Adrenal gland (tissue), 5 donors: ENCODE measurements at regions not wholly inside any gene's neighbourhood (a gene's known extent, or its start where the extent isn't known, plus 50 kb on each side); places are given as distances from the start of the nearest gene placed in this dataset.

Source experiments
- POLR2A ChIP-seq, 2 donors: fragments of 450-650 bp; IDR thresholded peaks; one replicate each; pipeline ENCODE4 v1.6.1; 2017; ENCODE audit warnings: antibody characterized with exemption in 2 of 2, mild to moderate bottlenecking in 2 of 2, moderate library complexity in 1 of 2
- TF ChIP-seq, protein P1 (sequence below), 6 experiments: fragments of 450-650 bp in 4 of 6; fragments of 200-600 bp in 2 of 6; sonication (generic) in 1 of 6; IDR thresholded peaks; 1 replicate in 5 of 6; 2 replicates in 1 of 6; pipeline versions ENCODE4 v1.5.1 to v1.8.0; 2016 to 2021; ENCODE audit warnings: antibody characterized with exemption in 6 of 6, mild to moderate bottlenecking in 2 of 6, moderate library complexity in 1 of 6
- donor health status: DM: no; HTN: no; CAD: no.

DNA sequence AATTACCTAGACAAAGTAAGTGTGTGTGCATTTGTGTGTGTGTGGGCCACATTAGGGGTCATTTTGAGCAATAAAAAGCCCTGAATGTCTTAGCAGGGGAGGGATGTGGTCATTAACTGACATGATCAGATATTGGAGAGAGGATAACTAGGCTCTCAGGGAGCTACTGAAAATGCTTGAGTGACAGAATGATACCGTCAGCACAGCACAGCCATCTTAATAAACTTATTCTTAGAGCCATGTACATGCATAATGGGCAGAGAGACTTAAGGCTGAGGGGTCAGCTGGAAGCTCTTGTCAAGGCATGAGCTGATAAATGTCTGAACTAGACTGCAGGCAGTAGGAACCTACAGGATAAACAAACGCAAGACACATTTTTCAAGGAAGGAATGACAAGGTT, 239.1 kb upstream of the NCAM1 start:
- TF ChIP-seq POLR2A (IDR thresholded peaks at IDR 0.05) = no peak
- TF ChIP-seq, protein P1, sequence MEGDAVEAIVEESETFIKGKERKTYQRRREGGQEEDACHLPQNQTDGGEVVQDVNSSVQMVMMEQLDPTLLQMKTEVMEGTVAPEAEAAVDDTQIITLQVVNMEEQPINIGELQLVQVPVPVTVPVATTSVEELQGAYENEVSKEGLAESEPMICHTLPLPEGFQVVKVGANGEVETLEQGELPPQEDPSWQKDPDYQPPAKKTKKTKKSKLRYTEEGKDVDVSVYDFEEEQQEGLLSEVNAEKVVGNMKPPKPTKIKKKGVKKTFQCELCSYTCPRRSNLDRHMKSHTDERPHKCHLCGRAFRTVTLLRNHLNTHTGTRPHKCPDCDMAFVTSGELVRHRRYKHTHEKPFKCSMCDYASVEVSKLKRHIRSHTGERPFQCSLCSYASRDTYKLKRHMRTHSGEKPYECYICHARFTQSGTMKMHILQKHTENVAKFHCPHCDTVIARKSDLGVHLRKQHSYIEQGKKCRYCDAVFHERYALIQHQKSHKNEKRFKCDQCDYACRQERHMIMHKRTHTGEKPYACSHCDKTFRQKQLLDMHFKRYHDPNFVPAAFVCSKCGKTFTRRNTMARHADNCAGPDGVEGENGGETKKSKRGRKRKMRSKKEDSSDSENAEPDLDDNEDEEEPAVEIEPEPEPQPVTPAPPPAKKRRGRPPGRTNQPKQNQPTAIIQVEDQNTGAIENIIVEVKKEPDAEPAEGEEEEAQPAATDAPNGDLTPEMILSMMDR (IDR thresholded peaks at IDR 0.05) = no peak
